H1 (cell line): ENCODE measurements at regions not wholly inside any gene's neighbourhood (a gene's known extent, or its start where the extent isn't known, plus 50 kb on each side); places are given as distances from the start of the nearest gene placed in this dataset.

Experiments used
- CTCF ChIA-PET: fragments of 300-600 bp; sonication (Branson Sonifier 250); formaldehyde crosslinking; loops from one replicate; lab custom pipeline; 2021; ENCODE audit not compliant: partially characterized antibody; lab: Charles Lee
- POLR2A ChIA-PET: fragments of 300-600 bp; sonication (Branson Sonifier 250); formaldehyde crosslinking; loops from one replicate; lab custom pipeline; 2021; ENCODE audit warnings: inconsistent platforms; ENCODE audit not compliant: partially characterized antibody; lab: Charles Lee
- DNase-seq, 2 experiments: peaks; one replicate each; pipeline versions ENCODE4 v3.0.0 to v3.0.0-alpha.2; 2010 to 2022; ENCODE audit warnings: low spot score in 2 of 2, low read depth in 1 of 2, mixed read lengths in 1 of 2
- FAIRE-seq: peaks from 2 replicates; lab custom pipeline; 2011; peaks lifted over from hg19 to GRCh38; lab: Jason Lieb, UNC
- H2AFZ ChIP-seq: 2 replicates; pipeline ENCODE4 v1.8.1; 2012; ENCODE audit warnings: low read length, inconsistent platforms
- H2AK5ac ChIP-seq: 2 replicates; pipeline ENCODE4 v1.6.1; 2013; ENCODE audit warnings: low read depth, low read length
- H2BK120ac ChIP-seq: replicated peaks from 2 replicates; pipeline ENCODE3; 2013; ENCODE audit warnings: low read depth, low read length, inconsistent platforms
- H2BK12ac ChIP-seq: 2 replicates; pipeline ENCODE4 v1.6.1; 2013; ENCODE audit warnings: low read depth, low read length
- H2BK15ac ChIP-seq: 2 replicates; pipeline ENCODE4 v1.6.1; 2013; ENCODE audit warnings: low read length
- H2BK20ac ChIP-seq: 2 replicates; pipeline ENCODE4 v1.6.1; 2013; ENCODE audit warnings: low read length
- H2BK5ac ChIP-seq: 2 replicates; pipeline ENCODE4 v1.6.1; 2013; ENCODE audit warnings: low read depth, low read length
- H3K14ac ChIP-seq: 2 replicates; pipeline ENCODE4 v1.6.1; 2013; ENCODE audit warnings: inconsistent platforms; ENCODE audit not compliant: insufficient read length
- H3K18ac ChIP-seq: 2 replicates; pipeline ENCODE4 v1.6.1; 2013; ENCODE audit warnings: low read length; ENCODE audit errors: extremely low read depth
- H3K23ac ChIP-seq: 2 replicates; pipeline ENCODE4 v1.6.1; 2013; ENCODE audit warnings: inconsistent platforms; ENCODE audit not compliant: insufficient read length
- H3K23me2 ChIP-seq: 2 replicates; pipeline ENCODE4 v1.6.1; 2013; ENCODE audit warnings: low read depth, low read length
- H3K27ac ChIP-seq: 2 replicates; pipeline ENCODE4 v1.6.1; 2011; ENCODE audit warnings: low read depth, low read length, inconsistent platforms
- H3K27me3 ChIP-seq, 4 experiments: replicated peaks in 1 of 4; 1 replicate in 1 of 4; 2 replicates in 3 of 4; pipeline versions ENCODE4 v1.6.1 to v1.8.1; 2011 to 2013; ENCODE audit warnings: low read length in 3 of 4, mild to moderate bottlenecking in 3 of 4, inconsistent platforms in 2 of 4, mixed read lengths in 2 of 4, moderate library complexity in 1 of 4; ENCODE audit not compliant: control insufficient read depth in 3 of 4, insufficient read depth in 3 of 4; ENCODE audit errors: extremely low read depth in 1 of 4
- H3K36me3 ChIP-seq, 4 experiments: 2 replicates each; pipeline versions ENCODE4 v1.6.1 to v1.8.1; 2011 to 2013; ENCODE audit warnings: mild to moderate bottlenecking in 4 of 4, low read length in 3 of 4, moderate library complexity in 2 of 4, control low read depth in 1 of 4, inconsistent platforms in 1 of 4; ENCODE audit not compliant: insufficient read depth in 4 of 4, control insufficient read depth in 2 of 4
- H3K4ac ChIP-seq: replicated peaks from 2 replicates; pipeline ENCODE3; 2013; ENCODE audit warnings: low read length, low read depth, mixed read lengths, inconsistent platforms; ENCODE audit not compliant: insufficient read length
- H3K4me1 ChIP-seq, 4 experiments: replicated peaks in 1 of 4; 1 replicate in 1 of 4; 2 replicates in 3 of 4; pipeline versions ENCODE4 v1.6.1 to v1.8.1; 2011 to 2013; ENCODE audit warnings: low read length in 3 of 4, inconsistent platforms in 2 of 4, mixed read lengths in 1 of 4; ENCODE audit not compliant: insufficient read depth in 4 of 4, control insufficient read depth in 3 of 4
- H3K4me2 ChIP-seq, 2 experiments: 2 replicates each; pipeline versions ENCODE4 v1.6.1 to v1.8.1; 2011 to 2013; ENCODE audit warnings: low read depth in 2 of 2, low read length in 2 of 2, control low read depth in 1 of 2, inconsistent platforms in 1 of 2, mild to moderate bottlenecking in 1 of 2; ENCODE audit not compliant: insufficient read depth in 1 of 2
- H3K4me3 ChIP-seq, 4 experiments: fragments of 200-600, 300-600 bp in 1 of 4; sonication (generic), shearing (Covaris generic), sonication (Bioruptor Twin) in 1 of 4; 2 replicates each; pipeline versions ENCODE4 v1.5.1 to v1.8.1; 2011 to 2016; ENCODE audit warnings: low read length in 4 of 4, low read depth in 3 of 4, control low read depth in 2 of 4, inconsistent platforms in 2 of 4, mild to moderate bottlenecking in 2 of 4, mixed read lengths in 1 of 4, moderate library complexity in 1 of 4; ENCODE audit not compliant: insufficient read depth in 2 of 4; ENCODE audit errors: extremely low read depth in 1 of 4
- H3K56ac ChIP-seq: replicated peaks from 2 replicates; pipeline ENCODE3; 2013; ENCODE audit warnings: low read depth, mild to moderate bottlenecking, mixed read lengths, low read length, inconsistent platforms; ENCODE audit not compliant: insufficient read length
- H3K79me1 ChIP-seq: 2 replicates; pipeline ENCODE4 v1.6.1; 2013; ENCODE audit warnings: low read depth, low read length, control low read depth
- H3K79me2 ChIP-seq, 2 experiments: 2 replicates each; pipeline versions ENCODE4 v1.6.1 to v1.8.1; 2012 to 2013; ENCODE audit warnings: low read length in 2 of 2, mild to moderate bottlenecking in 2 of 2, inconsistent platforms in 1 of 2; ENCODE audit not compliant: insufficient read depth in 2 of 2, control insufficient read depth in 1 of 2
- H3K9ac ChIP-seq, 4 experiments: replicated peaks in 1 of 4; 1 replicate in 1 of 4; 2 replicates in 3 of 4; pipeline versions ENCODE4 v1.6.1 to v1.8.1; 2011 to 2013; ENCODE audit warnings: low read depth in 3 of 4, low read length in 3 of 4, control low read depth in 2 of 4, mild to moderate bottlenecking in 2 of 4, moderate library complexity in 2 of 4, inconsistent platforms in 1 of 4; ENCODE audit errors: extremely low read depth in 1 of 4
- H3K9me3 ChIP-seq, 2 experiments: 2 replicates each; pipeline versions ENCODE4 v1.6.1 to v1.8.1; 2012 to 2013; ENCODE audit warnings: mild to moderate bottlenecking in 2 of 2, moderate library complexity in 2 of 2, control low read depth in 1 of 2, inconsistent platforms in 1 of 2, low read depth in 1 of 2, low read length in 1 of 2, mixed read lengths in 1 of 2; ENCODE audit not compliant: insufficient read depth in 2 of 2
- H4K20me1 ChIP-seq, 2 experiments: replicated peaks in 1 of 2; 2 replicates each; pipeline versions ENCODE3 to v1.8.1; 2011 to 2013; ENCODE audit warnings: inconsistent platforms in 2 of 2, low read length in 2 of 2, mild to moderate bottlenecking in 1 of 2; ENCODE audit not compliant: insufficient read depth in 2 of 2, control insufficient read depth in 1 of 2
- H4K5ac ChIP-seq: 2 replicates; pipeline ENCODE4 v1.6.1; 2013; ENCODE audit warnings: low read length, low read depth, mixed read lengths, inconsistent platforms; ENCODE audit not compliant: insufficient read length
- H4K8ac ChIP-seq: 2 replicates; pipeline ENCODE4 v1.8.0; 2013; ENCODE audit warnings: mild to moderate bottlenecking, moderate library complexity, low read length, inconsistent platforms; ENCODE audit not compliant: insufficient read depth; ENCODE audit errors: extremely low read depth
- H4K91ac ChIP-seq: replicated peaks from 2 replicates; pipeline ENCODE3; 2013; ENCODE audit warnings: low read length, mixed read lengths, inconsistent platforms; ENCODE audit not compliant: insufficient read length
- CBX5 ChIP-seq: fragments of 300-800, 300-1000 bp; sonication (generic); IDR thresholded peaks from 2 replicates; pipeline ENCODE4 v1.7.1; 2016; ENCODE audit warnings: antibody characterized with exemption, low read length, low read depth
- EGR1 ChIP-seq: IDR thresholded peaks from 2 replicates; pipeline ENCODE4 v1.6.1; 2011; ENCODE audit warnings: low read depth, low read length, borderline replicate concordance
- GTF2F1 ChIP-seq: IDR thresholded peaks from 2 replicates; pipeline ENCODE4 v1.6.1; 2012; ENCODE audit warnings: low read depth, low read length, improper control_type of control experiment, borderline replicate concordance
- KDM4A ChIP-seq: IDR thresholded peaks from one replicate; pipeline ENCODE4 v1.7.1; 2012; ENCODE audit warnings: low read depth, mild to moderate bottlenecking, moderate library complexity, low read length, inconsistent platforms; ENCODE audit not compliant: severe bottlenecking
- KDM5A ChIP-seq: fragments of 200-600 bp; IDR thresholded peaks from 2 replicates; pipeline ENCODE4 v1.7.1; 2012; ENCODE audit warnings: mild to moderate bottlenecking, low read length, inconsistent platforms, mixed read lengths
- RBBP5 ChIP-seq: IDR thresholded peaks from 2 replicates; pipeline ENCODE4 v1.7.1; 2012; ENCODE audit warnings: low read depth, mild to moderate bottlenecking, inconsistent platforms, low read length, moderate library complexity, borderline replicate concordance
- SIRT6 ChIP-seq: IDR thresholded peaks from one replicate; pipeline ENCODE4 v1.7.1; 2012; ENCODE audit warnings: low read length, inconsistent platforms
- SP1 ChIP-seq: IDR thresholded peaks from 2 replicates; pipeline ENCODE4 v1.6.1; 2011; ENCODE audit warnings: low read depth, low read length
- SP2 ChIP-seq: IDR thresholded peaks from 2 replicates; pipeline ENCODE4 v1.6.1; 2012; ENCODE audit warnings: mild to moderate bottlenecking, low read length, inconsistent platforms
- TBP ChIP-seq: IDR thresholded peaks from 2 replicates; pipeline ENCODE4 v1.6.1; 2011; ENCODE audit warnings: low read depth, low read length, improper control_type of control experiment
- WGBS, 2 experiments: shearing (Covaris generic) in 1 of 2; methylation state at CpG; one replicate each; pipeline versions ENCODE4 v1.1.6 to v1.1.7; 2013 to 2015; ENCODE audit warnings: low lambda C conversion rate in 2 of 2, mixed read lengths in 2 of 2, inconsistent platforms in 1 of 2, low coverage in 1 of 2, missing lambda C conversion rate in 1 of 2; ENCODE audit not compliant: insufficient replicate concordance in 2 of 2, insufficient coverage in 1 of 2, insufficient read length in 1 of 2; ENCODE audit errors: extremely low coverage in 1 of 2, missing lambda C conversion rate in 1 of 2; 5-methylcytosine and 5-hydroxymethylcytosine counted together

DNA sequence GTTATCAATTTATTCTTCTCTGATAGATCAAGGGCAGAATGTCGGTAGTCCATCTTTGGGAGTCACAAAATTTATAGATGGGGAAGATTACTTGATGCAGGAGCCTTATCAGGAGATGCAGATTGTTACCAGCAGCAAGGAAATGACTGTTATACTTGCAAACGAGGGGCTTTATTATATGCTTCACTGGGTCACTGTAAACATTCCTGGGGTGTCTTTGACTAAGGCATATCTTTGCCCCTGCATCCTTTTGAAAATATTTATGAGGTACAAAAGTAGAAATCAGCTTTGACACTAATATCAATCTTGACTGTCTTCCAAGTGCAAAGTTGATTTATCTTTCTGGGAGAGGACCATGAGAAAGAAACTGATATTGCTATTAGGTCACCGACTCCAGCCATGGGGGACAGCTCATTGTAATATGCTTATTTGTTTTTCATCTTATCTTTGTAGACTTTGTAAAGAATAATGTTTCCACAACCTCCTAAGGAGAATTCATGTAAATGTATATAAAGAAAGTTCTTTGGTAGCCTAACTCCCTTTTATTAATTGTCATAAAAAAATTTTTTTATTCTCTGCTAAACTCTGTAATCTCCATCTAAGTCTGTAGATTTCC, 177.3 kb upstream of the EMCN start:
- FAIRE-seq = no peak
- TF ChIP-seq KDM4A (no peak), RBBP5 (no peak), CBX5 (no peak), SP2 (no peak), KDM5A (no peak), SIRT6 (no peak), SP1 (no peak), EGR1 (no peak), GTF2F1 (no peak), TBP (no peak)
- no peaks in the 10 kb centered on the region for H3K79me1 ChIP-seq

More for the DNA sequence above, 177.3 kb upstream of the EMCN start:
- Histone ChIP-seq H3K56ac (no peak overlapping the region), H3K4me2 (no peak overlapping the region), H3K23ac (no peak overlapping the region), H3K4me3 (no peak overlapping the region), H2BK12ac (no peak overlapping the region), H2BK5ac (no peak overlapping the region), H4K5ac (no peak overlapping the region), H3K18ac (no peak overlapping the region), H3K27ac (no peak overlapping the region), H2BK120ac (no peak overlapping the region), H3K23me2 (no peaks in the 10 kb centered on the region), H4K8ac (no peak overlapping the region), H2BK15ac (no peak overlapping the region), H3K4me1 (no peaks in the 10 kb centered on the region), H3K79me2 (no peaks in the 10 kb centered on the region), H3K14ac (no peak overlapping the region), H3K9me3 (no peaks in the 10 kb centered on the region), H2BK20ac (no peak overlapping the region), H3K27me3 (no peaks in the 10 kb centered on the region), H2AFZ (no peak overlapping the region), H3K36me3 (no peaks in the 10 kb centered on the region), H4K20me1 (no peaks in the 10 kb centered on the region), H3K4ac (no peak overlapping the region), H4K91ac (no peak overlapping the region), H2AK5ac (no peak overlapping the region), H3K9ac (no peak overlapping the region)
- ChIA-PET POLR2A (no interaction called here), CTCF (no interaction called here)
- DNase-seq = no peak
- 87% methylated on average over 3 of the region's 3 CpGs; no CpG with 5 or more reads in 1 of the 2 experiments for WGBS, 2 experiments
